GM23248 (cell line): ENCODE measurements at regions not wholly inside any gene's neighbourhood (a gene's known extent, or its start where the extent isn't known, plus 50 kb on each side); places are given as distances from the start of the nearest gene placed in this dataset.

ENCODE experiments used
- EZH2 ChIP-seq: fragments of 200-600 bp; sonication (generic); IDR thresholded peaks from 2 replicates; pipeline ENCODE4 v1.6.1; 2018; ENCODE audit warnings: antibody characterized with exemption, mild to moderate bottlenecking; ENCODE audit not compliant: insufficient read depth, poor library complexity, severe bottlenecking
- EZH2phosphoT487 ChIP-seq: fragments of 200-600 bp; sonication (generic); IDR thresholded peaks from 2 replicates; pipeline ENCODE4 v1.6.1; 2018; ENCODE audit warnings: antibody characterized with exemption, moderate library complexity, mild to moderate bottlenecking, low read depth; ENCODE audit not compliant: insufficient read depth

- TF ChIP-seq EZH2 (no peak), EZH2phosphoT487 (no peak)
Measured at GRCh38 chr9:105144841-105145240, 99.6 kb upstream of the SLC44A1 start.
